SK-N-SH treated with all-trans-retinoic acid at 6 μM for 48 hours (cell line): ENCODE measurements at regions not wholly inside any gene's neighbourhood (a gene's known extent, or its start where the extent isn't known, plus 50 kb on each side); places are given as distances from the start of the nearest gene placed in this dataset.

Experiments
- ATAC-seq: fragments of 200-7000 bp; cut with Tn5 transposase; 3 replicates; pipeline ENCODE4 v1.9.1; 2020; ENCODE audit warnings: mild to moderate bottlenecking, moderate library complexity
- ARNTL ChIP-seq: fragments of 450-650 bp; formaldehyde crosslinking; IDR thresholded peaks from 2 replicates; pipeline ENCODE4 v1.5.0; 2020; ENCODE audit warnings: low read depth, mild to moderate bottlenecking, moderate library complexity, borderline replicate concordance
- BACH2 ChIP-seq: fragments of 250-450 bp; sonication (Bioruptor Pico); IDR thresholded peaks from 2 replicates; pipeline ENCODE4 v1.9.0; 2021; ENCODE audit warnings: mild to moderate bottlenecking, borderline replicate concordance
- CSDC2 ChIP-seq: fragments of 250-450 bp; sonication (Bioruptor Pico); IDR thresholded peaks from 2 replicates; pipeline ENCODE4 v1.5.0; 2020; ENCODE audit warnings: mild to moderate bottlenecking, moderate library complexity
- ESRRG ChIP-seq: fragments of 250-450 bp; sonication (Bioruptor Pico); IDR thresholded peaks from 2 replicates; pipeline ENCODE4 v1.6.1; 2021; ENCODE audit warnings: mild to moderate bottlenecking
- ISL1 ChIP-seq: fragments of 250-450 bp; sonication (Bioruptor Pico); IDR thresholded peaks from 2 replicates; pipeline ENCODE4 v2.1.2; 2022; ENCODE audit warnings: mild to moderate bottlenecking, moderate library complexity
- OSR1 ChIP-seq: fragments of 250-450 bp; sonication (Bioruptor Pico); IDR thresholded peaks from 2 replicates; pipeline ENCODE4 v1.8.0; 2022; ENCODE audit warnings: moderate library complexity, mild to moderate bottlenecking, inconsistent platforms
- PPARA ChIP-seq: fragments of 250-450 bp; sonication (Bioruptor Pico); IDR thresholded peaks from 2 replicates; pipeline ENCODE4 v1.5.0; 2020; ENCODE audit warnings: mild to moderate bottlenecking, borderline replicate concordance
- RARB ChIP-seq: fragments of 250-450 bp; sonication (Bioruptor Pico); IDR thresholded peaks from 2 replicates; pipeline ENCODE4 v1.8.0; 2021; ENCODE audit warnings: mild to moderate bottlenecking, moderate library complexity
- SNAI2 ChIP-seq: fragments of 250-450 bp; sonication (Bioruptor Pico); IDR thresholded peaks from 2 replicates; pipeline ENCODE4 v1.5.0; 2020; ENCODE audit warnings: mild to moderate bottlenecking, moderate library complexity
- TCF4 ChIP-seq: fragments of 250-450 bp; sonication (Bioruptor Pico); IDR thresholded peaks from 2 replicates; pipeline ENCODE4 v1.8.0; 2021; ENCODE audit warnings: mild to moderate bottlenecking, moderate library complexity, borderline replicate concordance
- TOX ChIP-seq: fragments of 250-450 bp; sonication (Bioruptor Pico); IDR thresholded peaks from 2 replicates; pipeline ENCODE4 v1.8.0; 2021; ENCODE audit warnings: mild to moderate bottlenecking, moderate library complexity, borderline replicate concordance
- ZC3H10 ChIP-seq: fragments of 250-450 bp; sonication (Bioruptor Pico); IDR thresholded peaks from 2 replicates; pipeline ENCODE4 v1.5.1; 2021; ENCODE audit warnings: mild to moderate bottlenecking, moderate library complexity
- ZFP3 ChIP-seq: fragments of 250-450 bp; sonication (Bioruptor Pico); IDR thresholded peaks from 2 replicates; pipeline ENCODE4 v1.5.0; 2020; ENCODE audit warnings: mild to moderate bottlenecking, moderate library complexity
- ZFP30 ChIP-seq: fragments of 450-650 bp; formaldehyde crosslinking; IDR thresholded peaks from 2 replicates; pipeline ENCODE4 v1.5.0; 2022; ENCODE audit warnings: mild to moderate bottlenecking, moderate library complexity
- ZNF565 ChIP-seq: fragments of 450-650 bp; formaldehyde crosslinking; conservative IDR thresholded peaks from 2 replicates; pipeline ENCODE4 v1.5.0; 2020; ENCODE audit warnings: low read depth, mild to moderate bottlenecking, moderate library complexity
- ZNF70 ChIP-seq: fragments of 450-650 bp; formaldehyde crosslinking; IDR thresholded peaks from 2 replicates; pipeline ENCODE4 v1.5.0; 2020; ENCODE audit warnings: mild to moderate bottlenecking, moderate library complexity
- TF ChIP-seq, protein P1 (sequence below): fragments of 250-450 bp; sonication (Bioruptor Pico); IDR thresholded peaks from 2 replicates; pipeline ENCODE4 v1.5.1; 2020; ENCODE audit warnings: low read depth, mild to moderate bottlenecking, moderate library complexity
- TF ChIP-seq, protein P2 (sequence below): fragments of 250-450 bp; sonication (Bioruptor Pico); IDR thresholded peaks from 2 replicates; pipeline ENCODE4 v1.5.1; 2021; ENCODE audit warnings: mild to moderate bottlenecking, moderate library complexity
- TF ChIP-seq, protein P3 (sequence below): fragments of 250-450 bp; sonication (Bioruptor Pico); IDR thresholded peaks from 2 replicates; pipeline ENCODE4 v1.8.0; 2021; ENCODE audit warnings: low read depth, mild to moderate bottlenecking, moderate library complexity, borderline replicate concordance
- TF ChIP-seq, protein P4 (sequence below): fragments of 250-450 bp; sonication (Bioruptor Pico); IDR thresholded peaks from 2 replicates; pipeline ENCODE4 v1.5.0; 2020; ENCODE audit warnings: mild to moderate bottlenecking, moderate library complexity
- TF ChIP-seq, protein P5 (sequence below): fragments of 250-450 bp; sonication (Bioruptor Pico); IDR thresholded peaks from 2 replicates; pipeline ENCODE4 v1.8.0; 2020; ENCODE audit warnings: mild to moderate bottlenecking, moderate library complexity, borderline replicate concordance

DNA sequence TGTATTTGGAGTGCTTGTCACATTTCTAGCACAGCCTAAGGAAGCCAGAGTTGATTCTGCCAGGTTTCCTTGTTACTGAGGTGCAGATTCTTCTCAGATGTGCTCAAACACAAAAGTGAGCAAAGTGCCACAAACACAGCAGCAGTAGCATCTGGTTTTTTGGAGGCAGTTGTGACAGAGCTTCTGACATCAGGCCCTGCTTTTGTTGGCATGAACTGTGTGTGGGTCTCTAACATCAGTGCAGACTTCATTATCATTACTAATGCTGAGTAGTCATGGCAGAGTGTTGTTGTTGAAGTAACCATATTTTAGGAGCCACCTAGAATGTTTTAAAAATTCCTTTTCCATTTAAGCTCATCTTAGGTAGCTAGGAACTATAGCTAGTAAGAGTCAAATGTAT lies 656.6 kb downstream of the ANKRD50 start:
- TF ChIP-seq SNAI2: no peak
- TF ChIP-seq, protein P1, sequence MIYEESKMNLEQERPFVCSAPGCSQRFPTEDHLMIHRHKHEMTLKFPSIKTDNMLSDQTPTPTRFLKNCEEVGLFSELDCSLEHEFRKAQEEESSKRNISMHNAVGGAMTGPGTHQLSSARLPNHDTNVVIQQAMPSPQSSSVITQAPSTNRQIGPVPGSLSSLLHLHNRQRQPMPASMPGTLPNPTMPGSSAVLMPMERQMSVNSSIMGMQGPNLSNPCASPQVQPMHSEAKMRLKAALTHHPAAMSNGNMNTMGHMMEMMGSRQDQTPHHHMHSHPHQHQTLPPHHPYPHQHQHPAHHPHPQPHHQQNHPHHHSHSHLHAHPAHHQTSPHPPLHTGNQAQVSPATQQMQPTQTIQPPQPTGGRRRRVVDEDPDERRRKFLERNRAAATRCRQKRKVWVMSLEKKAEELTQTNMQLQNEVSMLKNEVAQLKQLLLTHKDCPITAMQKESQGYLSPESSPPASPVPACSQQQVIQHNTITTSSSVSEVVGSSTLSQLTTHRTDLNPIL: no peak
- no peak for TF ChIP-seq TCF4
- no peak for TF ChIP-seq OSR1
- no peak for TF ChIP-seq BACH2 (CRISPR knock-in tag)
- TF ChIP-seq, protein P2, sequence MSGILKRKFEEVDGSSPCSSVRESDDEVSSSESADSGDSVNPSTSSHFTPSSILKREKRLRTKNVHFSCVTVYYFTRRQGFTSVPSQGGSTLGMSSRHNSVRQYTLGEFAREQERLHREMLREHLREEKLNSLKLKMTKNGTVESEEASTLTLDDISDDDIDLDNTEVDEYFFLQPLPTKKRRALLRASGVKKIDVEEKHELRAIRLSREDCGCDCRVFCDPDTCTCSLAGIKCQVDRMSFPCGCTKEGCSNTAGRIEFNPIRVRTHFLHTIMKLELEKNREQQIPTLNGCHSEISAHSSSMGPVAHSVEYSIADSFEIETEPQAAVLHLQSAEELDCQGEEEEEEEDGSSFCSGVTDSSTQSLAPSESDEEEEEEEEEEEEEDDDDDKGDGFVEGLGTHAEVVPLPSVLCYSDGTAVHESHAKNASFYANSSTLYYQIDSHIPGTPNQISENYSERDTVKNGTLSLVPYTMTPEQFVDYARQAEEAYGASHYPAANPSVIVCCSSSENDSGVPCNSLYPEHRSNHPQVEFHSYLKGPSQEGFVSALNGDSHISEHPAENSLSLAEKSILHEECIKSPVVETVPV (CRISPR knock-in tag): no peak
- TF ChIP-seq, protein P3, sequence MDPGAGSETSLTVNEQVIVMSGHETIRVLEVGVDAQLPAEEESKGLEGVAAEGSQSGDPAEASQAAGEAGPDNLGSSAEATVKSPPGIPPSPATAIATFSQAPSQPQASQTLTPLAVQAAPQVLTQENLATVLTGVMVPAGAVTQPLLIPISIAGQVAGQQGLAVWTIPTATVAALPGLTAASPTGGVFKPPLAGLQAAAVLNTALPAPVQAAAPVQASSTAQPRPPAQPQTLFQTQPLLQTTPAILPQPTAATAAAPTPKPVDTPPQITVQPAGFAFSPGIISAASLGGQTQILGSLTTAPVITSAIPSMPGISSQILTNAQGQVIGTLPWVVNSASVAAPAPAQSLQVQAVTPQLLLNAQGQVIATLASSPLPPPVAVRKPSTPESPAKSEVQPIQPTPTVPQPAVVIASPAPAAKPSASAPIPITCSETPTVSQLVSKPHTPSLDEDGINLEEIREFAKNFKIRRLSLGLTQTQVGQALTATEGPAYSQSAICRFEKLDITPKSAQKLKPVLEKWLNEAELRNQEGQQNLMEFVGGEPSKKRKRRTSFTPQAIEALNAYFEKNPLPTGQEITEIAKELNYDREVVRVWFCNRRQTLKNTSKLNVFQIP: no peak
- TF ChIP-seq RARB: no peak
- TF ChIP-seq, protein P4, sequence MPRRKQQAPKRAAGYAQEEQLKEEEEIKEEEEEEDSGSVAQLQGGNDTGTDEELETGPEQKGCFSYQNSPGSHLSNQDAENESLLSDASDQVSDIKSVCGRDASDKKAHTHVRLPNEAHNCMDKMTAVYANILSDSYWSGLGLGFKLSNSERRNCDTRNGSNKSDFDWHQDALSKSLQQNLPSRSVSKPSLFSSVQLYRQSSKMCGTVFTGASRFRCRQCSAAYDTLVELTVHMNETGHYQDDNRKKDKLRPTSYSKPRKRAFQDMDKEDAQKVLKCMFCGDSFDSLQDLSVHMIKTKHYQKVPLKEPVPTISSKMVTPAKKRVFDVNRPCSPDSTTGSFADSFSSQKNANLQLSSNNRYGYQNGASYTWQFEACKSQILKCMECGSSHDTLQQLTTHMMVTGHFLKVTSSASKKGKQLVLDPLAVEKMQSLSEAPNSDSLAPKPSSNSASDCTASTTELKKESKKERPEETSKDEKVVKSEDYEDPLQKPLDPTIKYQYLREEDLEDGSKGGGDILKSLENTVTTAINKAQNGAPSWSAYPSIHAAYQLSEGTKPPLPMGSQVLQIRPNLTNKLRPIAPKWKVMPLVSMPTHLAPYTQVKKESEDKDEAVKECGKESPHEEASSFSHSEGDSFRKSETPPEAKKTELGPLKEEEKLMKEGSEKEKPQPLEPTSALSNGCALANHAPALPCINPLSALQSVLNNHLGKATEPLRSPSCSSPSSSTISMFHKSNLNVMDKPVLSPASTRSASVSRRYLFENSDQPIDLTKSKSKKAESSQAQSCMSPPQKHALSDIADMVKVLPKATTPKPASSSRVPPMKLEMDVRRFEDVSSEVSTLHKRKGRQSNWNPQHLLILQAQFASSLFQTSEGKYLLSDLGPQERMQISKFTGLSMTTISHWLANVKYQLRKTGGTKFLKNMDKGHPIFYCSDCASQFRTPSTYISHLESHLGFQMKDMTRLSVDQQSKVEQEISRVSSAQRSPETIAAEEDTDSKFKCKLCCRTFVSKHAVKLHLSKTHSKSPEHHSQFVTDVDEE (CRISPR knock-in tag): no peak
- TF ChIP-seq PPARA (CRISPR knock-in tag): no peak
- no peak for TF ChIP-seq TOX (CRISPR knock-in tag)
- TF ChIP-seq, protein P5, sequence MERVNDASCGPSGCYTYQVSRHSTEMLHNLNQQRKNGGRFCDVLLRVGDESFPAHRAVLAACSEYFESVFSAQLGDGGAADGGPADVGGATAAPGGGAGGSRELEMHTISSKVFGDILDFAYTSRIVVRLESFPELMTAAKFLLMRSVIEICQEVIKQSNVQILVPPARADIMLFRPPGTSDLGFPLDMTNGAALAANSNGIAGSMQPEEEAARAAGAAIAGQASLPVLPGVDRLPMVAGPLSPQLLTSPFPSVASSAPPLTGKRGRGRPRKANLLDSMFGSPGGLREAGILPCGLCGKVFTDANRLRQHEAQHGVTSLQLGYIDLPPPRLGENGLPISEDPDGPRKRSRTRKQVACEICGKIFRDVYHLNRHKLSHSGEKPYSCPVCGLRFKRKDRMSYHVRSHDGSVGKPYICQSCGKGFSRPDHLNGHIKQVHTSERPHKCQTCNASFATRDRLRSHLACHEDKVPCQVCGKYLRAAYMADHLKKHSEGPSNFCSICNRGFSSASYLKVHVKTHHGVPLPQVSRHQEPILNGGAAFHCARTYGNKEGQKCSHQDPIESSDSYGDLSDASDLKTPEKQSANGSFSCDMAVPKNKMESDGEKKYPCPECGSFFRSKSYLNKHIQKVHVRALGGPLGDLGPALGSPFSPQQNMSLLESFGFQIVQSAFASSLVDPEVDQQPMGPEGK (CRISPR knock-in tag): no peak
- TF ChIP-seq ZFP30 (CRISPR knock-in tag): no peak
- no peak for TF ChIP-seq ESRRG (CRISPR knock-in tag)
- TF ChIP-seq CSDC2 (CRISPR knock-in tag): no peak
- no peak for TF ChIP-seq ZNF565 (CRISPR knock-in tag)
- no peak for TF ChIP-seq ZC3H10
- no peak for TF ChIP-seq ARNTL (CRISPR knock-in tag)
- no peak for TF ChIP-seq ISL1
- no peak for ATAC-seq

DNA sequence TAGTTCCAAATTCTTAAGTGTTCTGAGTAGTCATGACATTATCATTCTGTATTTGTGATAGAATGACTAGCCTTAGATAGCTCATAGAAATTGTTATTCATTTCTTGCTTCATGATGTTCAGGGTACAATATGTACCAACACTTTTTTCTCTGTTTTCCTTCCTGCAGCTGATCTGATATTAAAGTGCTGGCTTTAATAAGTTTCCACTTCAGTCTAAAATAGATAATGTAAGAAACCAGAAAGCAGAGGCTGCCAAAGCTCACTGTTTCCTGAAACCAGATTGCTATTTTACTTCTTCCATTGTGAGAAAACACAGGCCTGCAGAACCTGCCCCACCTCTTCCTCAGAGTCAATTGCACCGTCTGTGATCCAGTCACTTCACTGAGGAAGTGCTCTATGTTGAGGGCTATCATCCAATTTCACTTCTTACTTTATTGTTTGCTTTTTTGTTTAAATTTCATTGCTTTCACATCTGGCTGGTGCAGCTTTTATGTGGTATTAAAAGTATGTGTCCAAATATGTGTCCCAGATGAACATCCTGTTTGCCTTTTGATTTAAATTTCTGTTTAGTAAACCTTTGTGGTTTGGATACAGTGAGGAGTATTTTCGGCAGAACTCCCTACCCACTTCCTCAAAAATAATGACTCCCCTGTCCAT lies 652.1 kb downstream of the ANKRD50 start:
- TF ChIP-seq ZFP30 (CRISPR knock-in tag) (no peak), CSDC2 (CRISPR knock-in tag) (no peak), TOX (CRISPR knock-in tag) (no peak), ZFP3 (CRISPR knock-in tag) (no peak), TCF4 (peak; percentile 57; the same call in 1 of the 2 replicates), ZNF565 (CRISPR knock-in tag) (no peak), ZNF70 (CRISPR knock-in tag) (no peak), OSR1 (no peak)
- TF ChIP-seq, protein P2 (CRISPR knock-in tag): no peak
- TF ChIP-seq, protein P5 (CRISPR knock-in tag): no peak
- TF ChIP-seq, protein P4 (CRISPR knock-in tag): peak; percentile 51; the same call in 1 of the 2 replicates
- TF ChIP-seq, protein P1: no peak
- ATAC-seq: peak; percentile 90
